ENCODE measurements at regions not wholly inside any gene's neighbourhood (a gene's known extent, or its start where the extent isn't known, plus 50 kb on each side); places are given as distances from the start of the nearest gene placed in this dataset.

DNA sequence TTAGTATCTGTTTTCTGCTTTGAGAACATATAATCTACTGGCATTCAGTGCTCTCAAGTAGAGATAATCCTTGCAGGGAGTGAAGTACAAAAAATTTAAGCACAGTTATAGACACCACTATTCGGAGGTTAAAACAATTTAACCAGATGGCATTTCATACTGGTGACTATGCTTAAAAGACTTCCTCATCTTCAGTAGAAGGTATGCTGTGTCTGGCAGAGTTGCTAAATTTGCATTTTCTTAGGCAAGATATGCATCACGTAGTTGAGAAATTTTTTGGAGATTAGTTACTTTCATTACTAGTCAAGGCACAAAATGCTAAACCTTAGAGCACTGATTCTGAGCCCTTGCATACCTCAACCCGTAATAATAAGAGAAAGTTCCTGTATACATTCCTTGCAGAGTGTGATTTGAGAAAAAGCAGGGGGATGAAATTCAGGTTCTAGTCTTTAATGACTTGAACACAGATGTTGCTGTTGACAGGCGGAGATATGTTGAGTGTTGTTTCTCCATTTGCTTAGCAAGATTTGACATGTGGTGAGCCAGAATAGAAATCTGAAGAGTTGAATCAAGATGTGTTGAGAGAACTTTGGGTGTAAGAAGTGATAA, 70.8 kb upstream of the STARD4 start:
- TF ChIP-seq, protein P1, sequence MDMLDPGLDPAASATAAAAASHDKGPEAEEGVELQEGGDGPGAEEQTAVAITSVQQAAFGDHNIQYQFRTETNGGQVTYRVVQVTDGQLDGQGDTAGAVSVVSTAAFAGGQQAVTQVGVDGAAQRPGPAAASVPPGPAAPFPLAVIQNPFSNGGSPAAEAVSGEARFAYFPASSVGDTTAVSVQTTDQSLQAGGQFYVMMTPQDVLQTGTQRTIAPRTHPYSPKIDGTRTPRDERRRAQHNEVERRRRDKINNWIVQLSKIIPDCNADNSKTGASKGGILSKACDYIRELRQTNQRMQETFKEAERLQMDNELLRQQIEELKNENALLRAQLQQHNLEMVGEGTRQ (IDR thresholded peaks at IDR 0.05; ENCODE audit: borderline replicate concordance, low read depth, low read length), result no peak
- TF ChIP-seq, protein P2, sequence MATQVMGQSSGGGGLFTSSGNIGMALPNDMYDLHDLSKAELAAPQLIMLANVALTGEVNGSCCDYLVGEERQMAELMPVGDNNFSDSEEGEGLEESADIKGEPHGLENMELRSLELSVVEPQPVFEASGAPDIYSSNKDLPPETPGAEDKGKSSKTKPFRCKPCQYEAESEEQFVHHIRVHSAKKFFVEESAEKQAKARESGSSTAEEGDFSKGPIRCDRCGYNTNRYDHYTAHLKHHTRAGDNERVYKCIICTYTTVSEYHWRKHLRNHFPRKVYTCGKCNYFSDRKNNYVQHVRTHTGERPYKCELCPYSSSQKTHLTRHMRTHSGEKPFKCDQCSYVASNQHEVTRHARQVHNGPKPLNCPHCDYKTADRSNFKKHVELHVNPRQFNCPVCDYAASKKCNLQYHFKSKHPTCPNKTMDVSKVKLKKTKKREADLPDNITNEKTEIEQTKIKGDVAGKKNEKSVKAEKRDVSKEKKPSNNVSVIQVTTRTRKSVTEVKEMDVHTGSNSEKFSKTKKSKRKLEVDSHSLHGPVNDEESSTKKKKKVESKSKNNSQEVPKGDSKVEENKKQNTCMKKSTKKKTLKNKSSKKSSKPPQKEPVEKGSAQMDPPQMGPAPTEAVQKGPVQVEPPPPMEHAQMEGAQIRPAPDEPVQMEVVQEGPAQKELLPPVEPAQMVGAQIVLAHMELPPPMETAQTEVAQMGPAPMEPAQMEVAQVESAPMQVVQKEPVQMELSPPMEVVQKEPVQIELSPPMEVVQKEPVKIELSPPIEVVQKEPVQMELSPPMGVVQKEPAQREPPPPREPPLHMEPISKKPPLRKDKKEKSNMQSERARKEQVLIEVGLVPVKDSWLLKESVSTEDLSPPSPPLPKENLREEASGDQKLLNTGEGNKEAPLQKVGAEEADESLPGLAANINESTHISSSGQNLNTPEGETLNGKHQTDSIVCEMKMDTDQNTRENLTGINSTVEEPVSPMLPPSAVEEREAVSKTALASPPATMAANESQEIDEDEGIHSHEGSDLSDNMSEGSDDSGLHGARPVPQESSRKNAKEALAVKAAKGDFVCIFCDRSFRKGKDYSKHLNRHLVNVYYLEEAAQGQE (IDR thresholded peaks at IDR 0.05; ENCODE audit: low read depth, low read length), result no peak
- TF ChIP-seq SMC3 (IDR thresholded peaks at IDR 0.05; ENCODE audit: low read depth, low read length) (no peak), MXI1 (IDR thresholded peaks at IDR 0.05; ENCODE audit: low read depth, low read length) (no peak), JUND (IDR thresholded peaks at IDR 0.05) (peak; percentile 70), EP300 (IDR thresholded peaks at IDR 0.05; ENCODE audit: borderline replicate concordance in 1 of 2, low read depth in 1 of 2, low read length in 1 of 2) (peak in 1 of 2 experiments; percentile 64; a peak in 1 of 4 replicates), NFIC (IDR thresholded peaks at IDR 0.05; ENCODE audit: borderline replicate concordance) (no peak; the same call in 1 of the 2 replicates), EZH2phosphoT487 (IDR thresholded peaks at IDR 0.05; ENCODE audit: borderline replicate concordance, low read depth) (no peak)
- TF ChIP-seq, protein P3, sequence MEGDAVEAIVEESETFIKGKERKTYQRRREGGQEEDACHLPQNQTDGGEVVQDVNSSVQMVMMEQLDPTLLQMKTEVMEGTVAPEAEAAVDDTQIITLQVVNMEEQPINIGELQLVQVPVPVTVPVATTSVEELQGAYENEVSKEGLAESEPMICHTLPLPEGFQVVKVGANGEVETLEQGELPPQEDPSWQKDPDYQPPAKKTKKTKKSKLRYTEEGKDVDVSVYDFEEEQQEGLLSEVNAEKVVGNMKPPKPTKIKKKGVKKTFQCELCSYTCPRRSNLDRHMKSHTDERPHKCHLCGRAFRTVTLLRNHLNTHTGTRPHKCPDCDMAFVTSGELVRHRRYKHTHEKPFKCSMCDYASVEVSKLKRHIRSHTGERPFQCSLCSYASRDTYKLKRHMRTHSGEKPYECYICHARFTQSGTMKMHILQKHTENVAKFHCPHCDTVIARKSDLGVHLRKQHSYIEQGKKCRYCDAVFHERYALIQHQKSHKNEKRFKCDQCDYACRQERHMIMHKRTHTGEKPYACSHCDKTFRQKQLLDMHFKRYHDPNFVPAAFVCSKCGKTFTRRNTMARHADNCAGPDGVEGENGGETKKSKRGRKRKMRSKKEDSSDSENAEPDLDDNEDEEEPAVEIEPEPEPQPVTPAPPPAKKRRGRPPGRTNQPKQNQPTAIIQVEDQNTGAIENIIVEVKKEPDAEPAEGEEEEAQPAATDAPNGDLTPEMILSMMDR (IDR thresholded peaks at IDR 0.05), result no peak
